Skin epidermis (tissue), 12 donors: ENCODE measurements at regions not wholly inside any gene's neighbourhood (a gene's known extent, or its start where the extent isn't known, plus 50 kb on each side); places are given as distances from the start of the nearest gene placed in this dataset.
"Not testable (repeated sequence)": the region's sequence is repeated elsewhere in the genome, so short reads cannot be mapped to it uniquely, and the experiment has no call there.

Experiments used
- H3K27ac ChIP-seq, 21 experiments: fragments of 200-600 bp; sonication (generic) in 11 of 21; one replicate each; pipeline ENCODE4 v1.5.0; 2020; ENCODE audit warnings: mild to moderate bottlenecking in 3 of 21, inconsistent platforms in 2 of 21, moderate library complexity in 2 of 21
- H3K4me3 ChIP-seq, 7 experiments: fragments of 200-600 bp; sonication (generic) in 2 of 7; one replicate each; pipeline ENCODE4 v1.5.0; 2020; ENCODE audit warnings: inconsistent platforms in 2 of 7, mild to moderate bottlenecking in 2 of 7, moderate library complexity in 1 of 7

DNA sequence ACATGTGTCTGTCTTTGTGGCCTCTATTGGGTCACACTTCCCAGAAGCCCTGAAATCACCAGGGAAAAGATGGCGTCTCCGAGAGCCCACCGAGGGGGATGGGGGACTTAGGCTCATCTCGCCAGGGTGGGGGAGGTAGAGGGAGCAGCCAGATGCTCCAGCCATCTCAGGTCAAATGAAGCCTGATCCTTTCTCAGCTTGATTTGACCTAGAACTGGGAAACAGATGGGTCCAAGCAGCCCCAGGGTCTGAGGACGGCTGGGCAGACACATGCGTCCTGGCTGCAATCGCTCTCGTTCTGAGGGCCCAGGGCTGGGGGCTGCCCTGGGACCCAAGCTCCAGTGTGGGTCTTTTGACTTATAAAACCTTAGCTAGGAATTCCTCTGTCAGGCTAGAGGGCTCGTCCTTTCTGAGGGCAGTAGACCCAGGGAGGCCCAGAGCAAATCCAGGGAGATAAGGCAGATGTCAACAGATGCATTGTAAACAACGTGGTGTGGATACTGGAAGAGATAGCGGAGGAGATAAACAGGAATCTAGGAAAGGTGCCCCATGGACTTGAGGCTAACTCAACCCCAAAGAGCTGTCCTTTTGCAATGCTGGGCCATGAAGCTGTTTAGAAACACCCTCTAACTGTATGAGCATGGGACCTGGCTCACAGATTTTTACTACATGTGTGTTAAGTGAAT, 127.7 kb downstream of the MYCN start:
- no peak overlapping the region for H3K27ac ChIP-seq

DNA sequence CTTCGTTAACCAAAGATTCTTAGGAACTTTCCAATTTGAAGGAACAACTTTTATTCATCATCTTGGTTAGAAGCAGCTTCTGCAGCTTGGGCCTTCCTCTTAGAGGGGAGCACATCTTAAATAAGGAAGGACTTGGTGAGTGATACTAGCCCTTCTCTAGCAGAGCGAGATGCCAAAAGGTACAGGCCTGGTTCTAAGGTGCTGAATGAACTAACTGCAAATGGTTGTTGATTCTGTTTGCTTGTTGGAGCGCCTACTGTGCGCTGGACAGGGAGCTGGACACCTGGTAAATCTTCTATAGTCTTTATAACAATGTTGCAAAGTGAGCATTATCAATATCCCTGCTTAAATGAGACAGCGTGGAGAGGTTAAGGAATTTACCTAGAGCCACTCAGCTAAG, 127.1 kb downstream of the MYCN start:
- H3K4me3 ChIP-seq = no peak overlapping the region
- H3K27ac ChIP-seq = no peak overlapping the region

More for the DNA sequence above, 127.7 kb downstream of the MYCN start:
- H3K4me3 ChIP-seq = no peak overlapping the region

DNA sequence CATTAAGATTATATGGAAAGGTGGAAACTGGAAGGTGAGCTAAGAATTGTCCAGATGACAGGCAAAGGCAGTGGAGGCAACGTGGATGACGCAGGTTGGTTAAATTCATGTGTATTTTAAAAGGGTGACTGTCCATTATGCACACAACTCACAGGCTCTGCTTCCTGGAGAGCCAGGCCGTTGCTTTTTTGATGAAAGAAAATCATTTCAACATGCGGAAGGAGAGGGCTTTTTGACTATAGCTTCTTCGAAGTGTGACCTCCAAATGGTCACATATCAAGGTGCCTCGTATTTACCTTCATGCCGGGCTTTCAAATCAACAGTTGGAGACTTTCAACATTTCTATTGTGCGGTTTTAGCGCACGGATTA, 126.7 kb downstream of the MYCN start:
- no peak overlapping the region for H3K4me3 ChIP-seq

DNA sequence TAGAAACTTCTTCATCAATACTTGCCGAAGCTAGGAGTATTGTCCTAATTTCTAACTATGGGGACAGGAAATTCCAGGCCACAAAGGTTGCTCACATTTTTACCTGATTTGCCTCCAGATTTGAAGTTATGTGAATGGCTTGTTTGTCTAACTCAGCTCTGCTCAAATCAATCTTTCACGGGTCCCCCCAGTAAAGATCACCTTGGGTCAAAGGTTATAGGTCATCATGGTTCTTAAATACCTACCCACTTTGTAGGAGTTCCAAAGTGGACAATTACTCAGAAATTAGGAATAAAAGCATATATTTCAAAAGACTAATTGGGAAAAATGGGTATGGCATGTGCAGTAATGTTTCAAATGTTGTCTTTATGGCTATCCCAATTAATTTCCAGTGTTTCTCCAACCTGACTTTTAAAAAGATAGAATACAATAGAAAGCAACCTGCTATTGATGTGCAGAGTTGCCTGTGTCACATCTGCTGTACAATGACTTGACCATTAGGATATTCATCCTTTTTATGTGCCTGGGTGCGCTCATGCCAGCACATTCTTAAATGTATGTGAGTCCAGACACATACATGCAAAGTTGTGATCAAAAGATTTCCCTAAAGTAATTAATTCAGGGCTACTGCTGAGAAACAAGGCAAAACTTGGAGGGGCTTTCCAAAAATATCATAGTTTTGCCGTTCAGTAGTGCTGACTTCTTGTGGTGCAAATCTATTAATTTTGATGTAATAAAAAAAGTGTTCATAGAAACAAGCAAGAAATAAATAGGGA, 126.1 kb downstream of the MYCN start:
- Histone ChIP-seq H3K4me3 (no peak overlapping the region), H3K27ac (no peak overlapping the region)

More for the DNA sequence above, 126.7 kb downstream of the MYCN start:
- no peak overlapping the region for H3K27ac ChIP-seq

DNA sequence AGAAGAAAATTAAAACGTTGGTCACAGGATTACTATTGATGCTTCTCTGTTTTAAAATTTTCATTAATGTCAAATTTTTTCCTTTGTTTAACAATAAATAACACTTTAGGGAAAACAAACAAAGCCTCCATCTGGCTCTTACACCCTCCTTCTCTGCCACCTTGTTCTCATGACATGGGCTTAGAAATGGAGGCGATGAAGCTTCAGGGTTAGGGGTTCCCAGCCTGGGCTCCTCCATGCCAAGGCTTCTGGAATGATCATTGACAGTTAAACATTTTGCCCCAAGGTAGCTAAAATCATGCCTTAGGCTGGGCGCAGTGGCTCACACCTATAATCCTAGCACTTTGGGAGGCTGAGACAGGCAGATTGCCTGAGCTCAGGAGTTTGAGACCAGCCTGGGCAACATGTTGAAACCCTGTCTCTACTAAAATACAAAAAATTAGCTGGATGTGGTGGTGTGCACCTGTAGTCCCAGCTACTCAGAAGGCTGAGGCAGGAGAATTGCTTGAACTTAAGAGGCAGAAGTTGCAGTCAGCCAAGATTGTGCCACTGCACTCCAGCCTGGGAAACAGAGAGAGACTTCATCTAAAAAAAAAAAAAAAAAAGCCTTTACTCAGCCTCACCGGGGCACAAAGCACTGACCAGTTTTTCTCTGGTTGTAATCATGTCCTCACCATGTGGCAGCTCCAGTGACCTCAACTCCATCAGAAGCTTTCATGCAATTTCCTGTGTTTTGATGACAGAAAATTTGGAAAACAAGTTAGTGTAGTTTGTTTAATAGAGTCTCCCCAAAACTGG, 125.1 kb downstream of the MYCN start:
- not testable (repeated sequence) for H3K27ac ChIP-seq, H3K4me3 ChIP-seq

DNA sequence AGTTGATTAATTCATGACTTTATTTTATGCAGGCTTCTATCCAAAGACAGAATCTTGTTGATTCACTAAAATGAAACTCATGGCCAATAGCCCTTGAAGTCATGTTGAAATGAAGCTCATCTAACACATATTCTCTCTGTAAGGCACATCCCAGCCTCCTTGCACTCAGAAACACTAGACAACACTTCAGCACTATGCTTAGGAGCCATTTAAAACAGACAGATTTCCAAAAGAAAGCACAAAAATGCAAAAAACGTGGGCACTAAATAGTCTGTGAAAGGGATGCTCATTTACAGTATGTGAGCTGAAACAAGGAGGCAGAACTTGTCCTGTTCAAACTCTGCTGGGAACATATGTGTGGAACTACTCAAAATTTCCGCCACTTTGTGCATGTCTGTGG, 124.4 kb downstream of the MYCN start:
- Histone ChIP-seq H3K27ac (no peak overlapping the region), H3K4me3 (no peak overlapping the region)

DNA sequence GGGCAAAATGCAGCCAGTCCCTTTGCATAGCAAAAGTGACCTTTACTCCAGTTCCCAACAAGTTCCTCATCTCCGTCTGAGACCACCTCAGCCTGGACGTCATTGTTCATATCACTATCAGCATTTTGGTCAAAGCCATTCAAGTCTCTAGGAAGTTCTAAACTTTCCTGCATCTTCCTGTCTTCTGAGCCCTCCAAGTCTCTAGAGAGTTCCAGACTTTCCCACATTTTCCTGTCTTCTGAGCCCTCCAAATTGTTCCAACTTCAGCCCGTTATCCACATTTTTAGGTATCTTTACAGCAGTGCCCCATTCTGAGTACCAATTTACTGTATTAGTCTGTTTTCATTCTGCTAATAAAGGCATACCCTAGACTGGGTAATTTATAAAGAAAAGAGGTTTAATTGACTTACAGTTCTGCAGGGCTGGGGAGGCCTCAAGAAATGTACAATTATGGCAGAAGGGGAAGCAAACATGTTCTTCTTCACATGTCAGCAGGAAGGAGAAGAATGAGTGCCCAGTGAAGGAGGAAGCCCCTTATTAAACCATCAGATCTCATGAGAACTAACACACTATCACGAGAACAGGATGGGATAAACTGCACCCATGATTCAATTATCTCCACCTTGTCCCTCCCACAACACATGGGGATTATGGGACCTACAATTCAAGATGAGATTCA, 123.7 kb downstream of the MYCN start:
- Histone ChIP-seq H3K27ac (no peak overlapping the region), H3K4me3 (no peak overlapping the region)

DNA sequence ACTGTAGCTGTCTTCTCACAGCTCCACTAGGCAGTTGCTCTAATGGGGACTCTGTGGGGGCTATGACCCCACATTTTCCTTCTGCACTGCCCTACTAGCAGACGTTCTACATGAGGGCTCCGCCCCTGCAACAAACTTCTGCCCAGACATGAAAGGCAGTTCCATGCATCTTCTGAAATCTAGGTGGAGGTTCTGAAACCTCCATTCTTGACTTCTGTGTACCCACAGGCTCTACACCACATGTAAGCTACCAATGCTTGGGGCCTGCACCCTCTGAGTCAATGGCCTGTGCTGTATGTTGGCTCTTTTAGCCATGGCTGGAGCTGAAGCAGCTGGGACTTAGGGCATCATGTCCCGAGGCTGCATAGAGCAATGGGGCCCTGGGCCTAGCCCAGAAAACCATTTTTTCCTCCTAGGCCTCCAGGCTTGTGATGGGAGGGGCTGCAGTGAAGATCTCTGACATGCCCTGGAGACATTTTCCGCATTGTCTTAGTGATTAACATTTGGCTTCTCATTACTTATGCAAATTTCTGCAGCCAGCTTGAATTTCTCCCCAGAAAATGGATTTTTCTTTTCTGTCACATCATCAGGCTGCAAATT, 123.0 kb downstream of the MYCN start:
- Histone ChIP-seq H3K4me3 (no peak overlapping the region), H3K27ac (no peak overlapping the region)

DNA sequence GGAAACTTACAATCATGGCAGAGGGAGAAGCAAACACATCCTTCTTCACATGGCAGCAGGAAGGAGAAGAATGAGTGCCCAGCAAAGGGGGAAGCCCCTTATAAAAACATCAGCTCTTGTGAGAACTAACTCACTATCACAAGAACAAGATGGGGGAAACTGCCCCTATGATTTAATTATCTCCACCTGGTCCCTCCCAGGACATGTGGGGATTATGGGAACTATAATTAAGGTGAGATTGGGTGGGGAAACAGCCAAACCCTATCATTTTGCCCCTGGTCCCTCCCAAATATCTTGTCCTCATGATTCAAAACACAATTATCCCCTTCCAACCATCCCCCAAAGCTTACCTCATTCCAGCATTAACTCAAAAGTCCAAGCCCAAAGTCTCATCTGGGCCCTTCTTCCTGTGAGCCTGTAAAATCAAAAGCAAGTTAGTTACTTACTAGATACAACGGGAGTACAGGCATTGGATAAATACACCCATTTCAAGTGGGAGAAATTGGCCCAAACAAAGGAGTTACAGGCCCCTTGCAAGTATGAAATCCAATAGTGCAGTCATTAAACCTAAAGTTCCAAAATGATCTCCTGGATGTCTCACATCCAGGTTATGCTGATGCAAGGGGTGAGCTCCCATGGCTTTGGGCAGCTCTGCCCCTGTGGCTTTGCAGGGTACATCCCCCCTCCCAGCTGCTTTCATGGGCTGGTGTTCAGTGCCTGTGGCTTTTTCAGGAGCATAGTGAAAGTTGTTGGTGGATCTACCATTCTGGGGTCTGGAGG, 122.3 kb downstream of the MYCN start:
- Histone ChIP-seq H3K4me3 (no peak overlapping the region), H3K27ac (no peak overlapping the region)

DNA sequence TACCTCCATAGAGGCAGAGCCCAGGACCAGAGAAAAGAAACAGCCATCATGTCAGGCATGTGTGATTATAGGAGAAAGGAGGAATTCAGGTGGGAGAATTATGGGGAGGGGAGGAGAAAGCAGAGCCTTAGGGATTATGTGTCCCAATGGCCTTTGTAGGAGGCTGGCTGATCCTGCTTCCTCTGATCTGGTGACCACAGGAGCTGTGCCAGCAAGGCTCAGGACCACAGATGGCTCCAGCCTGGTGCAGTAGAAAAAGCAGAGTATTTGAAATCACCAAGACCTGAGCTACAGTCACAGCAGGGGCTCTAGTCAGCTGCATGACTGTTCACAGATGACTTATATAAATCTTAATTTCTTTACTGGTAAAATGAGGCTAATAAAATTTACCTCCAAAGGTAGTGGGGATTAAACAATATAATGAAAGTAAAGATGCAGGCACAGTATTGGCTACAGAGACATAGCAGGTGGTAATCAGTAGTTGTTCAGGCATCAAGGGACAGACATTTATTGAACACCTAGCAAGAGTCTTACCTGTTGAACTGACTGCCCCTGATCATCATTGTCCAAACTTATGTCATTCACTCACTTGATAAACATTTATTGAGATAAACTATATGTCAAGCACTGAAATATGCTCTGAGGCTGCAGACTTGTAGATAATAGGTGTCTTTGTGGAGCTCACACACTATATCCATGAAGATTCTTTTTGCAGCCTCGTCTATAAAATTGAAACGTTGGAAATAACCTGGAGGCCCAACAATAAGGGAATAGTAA, 121.3 kb downstream of the MYCN start:
- H3K27ac ChIP-seq = no peak overlapping the region

DNA sequence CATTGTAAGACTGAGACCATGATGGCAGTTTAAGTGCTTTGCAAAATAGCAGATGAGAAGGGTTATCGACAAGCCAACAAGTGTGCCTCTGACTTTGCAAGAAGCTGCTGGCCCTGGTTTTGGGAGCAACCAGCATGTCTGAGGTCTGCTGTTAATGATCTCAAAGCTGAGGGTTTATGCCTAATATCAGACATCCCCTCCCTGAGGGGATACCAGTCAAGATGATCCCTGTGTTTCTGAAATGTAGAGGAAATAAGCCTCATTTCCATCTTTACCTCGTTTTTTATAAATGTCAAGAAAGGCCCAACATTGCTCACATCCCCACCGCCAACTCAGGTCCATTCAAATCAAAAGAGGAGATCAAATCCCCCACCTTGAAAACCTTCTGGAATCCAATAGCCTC, 120.6 kb downstream of the MYCN start:
- Histone ChIP-seq H3K27ac (no peak overlapping the region), H3K4me3 (no peak overlapping the region)

More for the DNA sequence above, 121.3 kb downstream of the MYCN start:
- H3K4me3 ChIP-seq = no peak overlapping the region

DNA sequence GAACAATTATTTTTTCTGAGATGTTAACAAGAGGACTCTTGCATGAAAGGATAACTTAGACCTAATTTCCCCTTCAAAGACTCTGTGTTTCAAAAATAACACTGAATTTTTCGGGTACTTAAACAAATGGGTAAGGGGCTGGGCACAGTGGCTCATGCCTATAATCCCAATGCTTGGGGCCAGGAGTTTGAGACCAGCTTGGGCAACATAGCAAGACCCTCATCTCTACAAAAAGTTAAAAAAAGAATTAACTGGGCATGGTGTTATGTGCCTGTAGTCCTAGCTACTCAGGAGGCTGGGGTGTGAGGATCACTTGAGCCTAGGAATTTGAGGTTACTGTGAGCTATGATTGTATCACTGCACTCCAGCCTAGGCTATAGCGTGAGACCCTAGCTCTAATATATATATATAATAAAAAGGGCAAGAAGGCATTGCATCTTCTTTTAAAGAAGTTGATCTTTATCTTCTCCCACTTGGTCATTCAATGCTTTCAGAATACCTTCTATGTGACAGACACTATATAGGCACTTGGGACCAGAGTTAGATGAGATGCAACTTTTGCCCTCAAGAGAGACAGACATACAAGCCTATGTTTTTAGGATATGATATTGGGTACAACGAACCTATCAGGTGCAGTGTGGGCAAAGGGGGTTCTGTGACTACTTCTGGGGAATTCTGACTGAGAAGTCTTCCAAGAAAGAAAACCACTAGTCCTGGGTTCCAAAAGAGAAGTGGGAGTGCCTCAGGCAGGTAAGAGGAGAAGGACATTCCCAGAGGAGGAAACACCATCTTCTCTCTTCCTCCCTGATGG, 120.0 kb downstream of the MYCN start:
- no peak overlapping the region for H3K27ac ChIP-seq
- H3K4me3 ChIP-seq = no peak overlapping the region

DNA sequence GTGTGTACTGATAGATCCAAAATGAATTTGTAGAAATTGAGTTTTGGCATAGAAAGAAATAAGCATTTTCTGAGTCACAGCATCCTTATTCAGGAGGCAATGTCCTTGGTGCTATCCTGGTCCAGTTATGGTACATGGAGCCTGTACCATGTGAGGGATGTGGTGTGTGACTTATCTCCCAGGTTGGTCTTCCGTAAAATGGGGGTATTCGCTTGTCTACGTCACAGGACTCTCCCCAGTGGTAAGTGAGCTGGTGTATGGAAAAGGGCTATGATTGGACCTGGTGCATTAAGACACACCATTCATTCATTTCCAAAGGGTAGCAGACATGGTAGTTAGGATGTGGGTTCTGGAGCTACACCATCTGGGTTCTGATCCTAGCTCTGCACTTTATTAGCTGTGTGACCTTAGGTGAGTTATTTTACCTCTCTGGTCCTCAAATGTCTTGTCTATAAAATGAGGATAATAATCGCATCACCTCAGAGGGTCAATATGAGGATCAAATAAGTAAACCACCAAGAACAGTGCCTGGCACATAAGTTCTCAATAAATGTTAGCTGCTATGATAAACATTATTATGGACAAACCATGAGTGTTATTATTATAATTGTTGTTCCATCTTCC, 119.2 kb downstream of the MYCN start:
- H3K4me3 ChIP-seq = no peak overlapping the region

DNA sequence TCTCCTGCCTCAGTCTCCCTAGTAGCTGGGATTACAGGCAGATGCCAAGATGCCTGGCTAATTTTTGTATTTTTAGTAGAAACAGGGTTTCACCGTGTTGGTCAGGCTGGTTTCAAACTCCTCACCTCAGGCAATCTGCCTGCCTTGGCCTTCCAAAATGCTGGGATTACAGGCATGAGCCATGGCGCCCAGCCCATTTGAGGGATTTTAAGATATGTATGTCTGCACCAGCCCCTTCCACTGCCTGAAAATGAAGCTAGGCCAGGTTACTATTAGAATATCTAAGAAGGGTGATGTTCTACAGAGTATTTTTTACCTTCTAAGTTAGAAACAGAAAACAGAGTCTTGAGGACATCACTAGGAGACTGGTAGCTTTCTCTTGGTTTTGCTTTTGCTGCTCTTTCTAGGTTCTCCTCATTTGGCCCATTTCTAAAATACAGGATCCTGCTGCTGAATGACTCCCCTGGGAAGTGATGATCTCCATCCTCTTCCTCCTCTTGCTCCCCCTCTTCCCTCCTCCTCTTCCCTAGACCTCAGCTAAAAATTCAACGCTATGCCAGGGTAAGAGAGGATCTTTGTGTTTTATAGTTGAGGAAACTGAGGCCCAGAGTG, 118.5 kb downstream of the MYCN start:
- H3K27ac ChIP-seq = no peak overlapping the region
- no peak overlapping the region for H3K4me3 ChIP-seq

More for the DNA sequence above, 119.2 kb downstream of the MYCN start:
- H3K27ac ChIP-seq = no peak overlapping the region

DNA sequence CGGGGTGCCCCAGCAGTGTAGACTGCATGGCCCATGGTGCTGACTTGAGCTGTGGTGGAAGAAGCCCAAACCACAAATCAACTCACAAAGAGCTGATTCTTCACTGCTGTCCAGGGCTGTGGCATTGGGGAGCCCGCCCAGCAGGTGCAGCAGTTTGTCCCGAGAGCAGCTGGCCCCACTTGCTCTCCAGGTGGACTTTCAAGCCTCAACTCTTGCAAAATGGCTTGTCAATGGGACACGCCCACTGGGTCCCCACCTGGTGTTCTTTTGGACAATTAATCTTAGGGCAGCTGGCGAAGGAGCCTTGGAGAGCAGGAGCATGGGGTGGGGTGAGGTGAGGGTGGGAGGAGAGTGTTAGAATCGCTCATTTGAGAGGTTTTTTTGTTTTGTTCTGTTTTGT, 117.9 kb downstream of the MYCN start:
- Histone ChIP-seq H3K4me3 (no peak overlapping the region), H3K27ac (no peak overlapping the region)

DNA sequence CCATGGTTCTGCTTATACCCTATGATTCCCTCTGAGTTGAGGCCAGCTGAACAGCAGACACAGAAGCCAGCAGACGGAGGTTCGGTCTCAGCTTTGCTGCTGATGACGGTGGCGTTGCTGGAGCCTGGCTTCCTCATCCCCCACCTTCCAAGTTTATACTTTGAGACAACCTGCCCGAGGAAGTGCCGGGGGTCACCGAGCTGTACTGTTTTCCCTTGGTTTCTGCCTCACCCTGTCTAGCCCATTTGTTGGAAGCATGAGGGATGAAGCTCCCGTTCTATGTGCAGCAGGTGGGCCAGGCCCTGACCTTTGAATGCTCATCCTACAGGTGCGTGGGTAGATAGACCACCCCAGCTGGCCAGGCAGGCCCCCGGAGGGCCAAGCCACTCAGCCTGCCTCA, 117.3 kb downstream of the MYCN start:
- Histone ChIP-seq H3K27ac (no peak overlapping the region), H3K4me3 (no peak overlapping the region)
